ENCODE measurements at regions not wholly inside any gene's neighbourhood (a gene's known extent, or its start where the extent isn't known, plus 50 kb on each side); places are given as distances from the start of the nearest gene placed in this dataset.
A peak's percentile ranks its signal among the peaks of the same experiment; 100 is the strongest.
"Not testable (repeated sequence)": the region's sequence is repeated elsewhere in the genome, so short reads cannot be mapped to it uniquely, and the experiment has no call there.

DNA sequence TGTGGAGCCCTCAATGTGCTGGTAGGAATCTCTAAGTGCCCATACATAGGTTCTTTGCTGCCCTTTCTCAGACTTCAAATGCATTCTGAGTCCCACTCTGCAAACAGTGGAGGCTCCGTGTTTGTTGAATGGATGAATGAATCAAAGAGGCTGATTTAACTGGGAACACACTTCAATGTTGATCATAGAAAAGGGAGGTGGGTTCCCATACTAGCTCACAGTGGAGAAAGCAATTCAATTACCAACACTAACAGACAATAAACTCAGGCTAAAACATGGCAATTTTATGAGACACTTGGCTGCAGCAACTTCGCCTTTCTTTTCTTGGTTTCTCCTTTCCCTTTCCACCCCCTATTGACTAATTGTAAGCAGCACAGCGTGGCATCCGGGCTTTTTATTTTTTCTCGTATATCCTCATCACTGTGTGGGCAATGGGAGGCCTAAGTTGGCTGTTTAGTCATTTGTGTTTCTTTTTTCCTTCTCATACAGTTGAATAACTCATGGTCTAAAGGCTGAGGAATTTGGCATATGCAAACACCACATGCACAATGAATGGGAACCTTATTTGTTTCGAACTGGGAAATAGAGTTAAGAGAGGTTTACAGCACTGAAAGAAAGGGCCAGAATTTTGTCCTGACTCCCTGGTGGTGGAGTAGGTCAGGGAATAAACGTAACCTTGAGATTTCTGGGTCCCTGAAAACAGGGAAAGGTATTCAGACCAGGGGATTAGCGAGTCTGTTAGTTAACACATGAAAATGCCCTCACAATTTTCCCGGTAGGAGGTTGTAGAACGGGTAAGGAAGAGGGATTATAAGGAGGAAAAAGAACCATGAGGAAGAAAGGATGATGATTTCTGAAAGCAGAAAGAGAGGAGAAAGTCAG lies 858.5 kb downstream of the KCNMA1 start:
- H3K4me3 ChIP-seq (replicated peaks; ENCODE audit: low read depth, low read length): no peak overlapping the region
- TF ChIP-seq, protein P1, sequence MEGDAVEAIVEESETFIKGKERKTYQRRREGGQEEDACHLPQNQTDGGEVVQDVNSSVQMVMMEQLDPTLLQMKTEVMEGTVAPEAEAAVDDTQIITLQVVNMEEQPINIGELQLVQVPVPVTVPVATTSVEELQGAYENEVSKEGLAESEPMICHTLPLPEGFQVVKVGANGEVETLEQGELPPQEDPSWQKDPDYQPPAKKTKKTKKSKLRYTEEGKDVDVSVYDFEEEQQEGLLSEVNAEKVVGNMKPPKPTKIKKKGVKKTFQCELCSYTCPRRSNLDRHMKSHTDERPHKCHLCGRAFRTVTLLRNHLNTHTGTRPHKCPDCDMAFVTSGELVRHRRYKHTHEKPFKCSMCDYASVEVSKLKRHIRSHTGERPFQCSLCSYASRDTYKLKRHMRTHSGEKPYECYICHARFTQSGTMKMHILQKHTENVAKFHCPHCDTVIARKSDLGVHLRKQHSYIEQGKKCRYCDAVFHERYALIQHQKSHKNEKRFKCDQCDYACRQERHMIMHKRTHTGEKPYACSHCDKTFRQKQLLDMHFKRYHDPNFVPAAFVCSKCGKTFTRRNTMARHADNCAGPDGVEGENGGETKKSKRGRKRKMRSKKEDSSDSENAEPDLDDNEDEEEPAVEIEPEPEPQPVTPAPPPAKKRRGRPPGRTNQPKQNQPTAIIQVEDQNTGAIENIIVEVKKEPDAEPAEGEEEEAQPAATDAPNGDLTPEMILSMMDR (IDR thresholded peaks at IDR 0.05; ENCODE audit: low read depth, low read length, missing control alignments): no peak
- DNase-seq (ENCODE audit: extremely low read depth, low read depth): peak; percentile 12

DNA sequence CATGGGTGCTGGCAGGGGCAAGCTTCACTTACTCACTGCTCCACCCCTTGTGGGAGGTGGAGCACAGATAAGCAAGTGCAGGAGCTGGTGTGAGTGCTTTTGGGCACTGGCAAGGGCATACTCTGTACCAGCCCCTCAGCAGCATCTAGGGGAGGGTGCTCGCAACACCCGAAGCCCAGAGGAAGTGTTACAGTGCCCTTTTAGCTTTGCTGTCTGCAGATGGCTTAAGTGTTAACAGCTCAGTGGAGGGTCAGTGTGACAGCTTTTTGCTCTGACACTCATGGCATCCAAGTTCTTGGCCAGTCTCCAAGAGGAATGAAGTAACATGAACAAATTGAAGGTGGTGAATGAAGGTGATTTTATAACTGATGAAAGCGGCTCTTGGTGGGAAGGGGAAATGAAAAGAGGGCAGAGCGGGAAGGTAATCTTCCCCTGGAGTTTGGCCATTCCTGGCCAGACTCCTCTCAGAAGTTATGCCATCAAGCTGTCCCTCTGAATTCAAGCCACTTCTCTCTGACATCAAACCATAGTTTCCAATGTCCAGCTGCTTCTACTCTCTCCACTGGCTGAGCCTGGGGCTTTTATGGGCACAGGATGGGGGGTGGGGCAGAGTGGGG lies 862.5 kb downstream of the KCNMA1 start:
- H3K4me3 ChIP-seq (replicated peaks; ENCODE audit: low read depth, low read length): no peak overlapping the region
- no peak for DNase-seq (ENCODE audit: extremely low read depth, low read depth)
- TF ChIP-seq, protein P1 (IDR thresholded peaks at IDR 0.05; ENCODE audit: low read depth, low read length, missing control alignments): no peak

DNA sequence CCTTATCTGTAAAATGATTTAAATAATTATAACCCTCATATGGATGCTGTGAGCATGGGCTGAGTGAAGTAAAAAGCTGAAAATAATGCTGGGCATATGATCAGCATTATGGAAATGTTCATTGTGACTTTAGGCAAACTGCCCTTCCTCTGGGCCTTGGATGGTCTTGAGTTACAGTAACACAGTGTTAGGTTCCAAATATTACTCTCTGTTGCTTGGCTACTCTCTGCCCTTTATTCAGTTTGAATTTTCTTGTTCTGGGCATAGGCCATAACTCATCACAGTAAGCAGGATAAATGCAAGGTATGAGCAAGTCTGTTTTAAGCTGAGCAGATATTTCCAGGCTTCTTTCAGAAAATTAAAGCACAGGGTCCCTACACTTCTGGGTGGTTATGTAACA lies 868.0 kb downstream of the KCNMA1 start:
- no peak overlapping the region for H3K4me3 ChIP-seq (replicated peaks; ENCODE audit: low read depth, low read length)
- TF ChIP-seq, protein P1 (IDR thresholded peaks at IDR 0.05; ENCODE audit: low read depth, low read length, missing control alignments): no peak

DNA sequence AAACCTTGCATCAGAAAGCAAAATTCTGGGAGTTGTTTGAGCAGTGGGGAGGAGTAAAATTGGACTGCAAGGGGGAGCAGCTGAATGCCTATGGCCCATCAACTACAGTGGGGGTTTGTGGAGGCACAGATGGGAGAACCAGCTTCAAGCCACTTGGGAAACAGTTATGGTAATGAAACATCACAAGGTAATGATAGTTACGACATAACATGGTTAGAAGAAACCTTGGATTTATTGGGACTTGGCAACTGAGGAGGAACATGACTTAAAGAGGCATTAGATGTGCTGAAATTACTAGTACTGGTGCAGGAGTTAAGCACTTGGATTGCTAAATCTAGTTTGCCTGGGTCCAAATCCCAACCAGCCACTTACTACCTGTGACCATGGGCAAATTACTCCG lies 868.4 kb downstream of the KCNMA1 start:
- no peak overlapping the region for H3K4me3 ChIP-seq (replicated peaks; ENCODE audit: low read depth, low read length)
- DNase-seq (ENCODE audit: extremely low read depth, low read depth): no peak
- TF ChIP-seq, protein P1 (IDR thresholded peaks at IDR 0.05; ENCODE audit: low read depth, low read length, missing control alignments): no peak

More for the DNA sequence above, 868.0 kb downstream of the KCNMA1 start:
- DNase-seq (ENCODE audit: extremely low read depth, low read depth): no peak

DNA sequence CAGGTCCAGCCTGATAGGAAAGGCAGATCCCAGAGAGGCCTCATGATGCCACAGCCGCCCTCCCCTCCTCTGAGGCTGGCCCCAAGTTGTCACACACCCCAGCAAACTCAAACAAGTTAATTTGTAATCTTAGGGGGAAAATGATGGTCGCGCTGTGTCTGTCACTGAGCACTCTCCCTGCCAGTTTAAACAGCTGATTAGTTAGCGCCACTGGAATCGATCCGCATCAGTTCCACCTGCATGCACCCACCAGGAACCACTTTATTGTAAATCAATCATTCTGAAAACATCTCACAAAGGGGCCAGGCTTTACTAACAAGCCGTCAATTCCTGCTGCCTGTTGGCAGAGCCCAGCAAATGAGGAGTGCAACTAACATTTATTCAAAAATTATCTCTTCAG lies 870.9 kb downstream of the KCNMA1 start:
- no peak overlapping the region for H3K4me3 ChIP-seq (replicated peaks; ENCODE audit: low read depth, low read length)
- TF ChIP-seq, protein P1 (IDR thresholded peaks at IDR 0.05; ENCODE audit: low read depth, low read length, missing control alignments): no peak
- no peak for DNase-seq (ENCODE audit: extremely low read depth, low read depth)

DNA sequence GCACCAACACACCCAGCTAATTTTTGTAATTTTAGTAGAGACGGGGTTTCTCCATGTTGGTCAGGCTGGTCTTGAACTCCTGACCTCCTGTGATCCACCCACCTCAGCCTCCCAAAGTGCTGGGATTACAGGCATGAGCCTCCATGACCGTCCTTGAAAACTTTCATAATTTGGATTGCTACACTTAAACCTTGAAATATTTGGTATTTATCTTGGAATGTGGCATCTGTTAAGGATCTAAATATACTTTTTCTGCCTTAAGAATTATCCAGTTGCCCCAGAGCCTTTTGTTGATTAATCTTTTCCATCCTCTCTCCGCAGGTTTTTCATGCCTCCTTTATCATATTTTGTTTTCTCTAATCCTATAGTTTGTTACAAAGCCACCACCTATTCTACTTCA lies 872.7 kb downstream of the KCNMA1 start:
- H3K4me3 ChIP-seq (replicated peaks; ENCODE audit: low read depth, low read length); DNase-seq (ENCODE audit: extremely low read depth, low read depth): not testable (repeated sequence)

DNA sequence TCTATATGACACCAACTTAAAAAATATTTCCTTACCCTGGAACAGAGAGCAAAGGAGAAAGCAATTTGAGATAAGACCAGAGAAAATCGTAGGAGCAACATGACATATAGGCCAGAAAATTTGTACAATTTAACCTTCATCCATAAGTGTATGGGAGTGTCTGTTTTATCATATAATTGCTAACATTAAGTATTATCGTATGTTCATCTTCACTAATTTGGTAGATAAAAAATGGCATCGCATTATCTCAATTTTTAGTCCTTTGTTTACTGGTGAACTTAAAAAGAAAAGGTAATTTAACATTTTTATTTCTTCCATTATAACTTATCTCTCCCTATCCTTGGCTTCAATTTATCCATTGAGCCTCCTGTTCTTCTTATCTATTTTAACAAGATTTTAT lies 873.4 kb downstream of the KCNMA1 start:
- no peak for DNase-seq (ENCODE audit: extremely low read depth, low read depth)
- no peak overlapping the region for H3K4me3 ChIP-seq (replicated peaks; ENCODE audit: low read depth, low read length)
- TF ChIP-seq, protein P1 (IDR thresholded peaks at IDR 0.05; ENCODE audit: low read depth, low read length, missing control alignments): no peak

Measured in HFF-Myc (cell line).